Heart left ventricle (tissue), 13 donors: ENCODE measurements at regions not wholly inside any gene's neighbourhood (a gene's known extent, or its start where the extent isn't known, plus 50 kb on each side); places are given as distances from the start of the nearest gene placed in this dataset.

Experiments
- CTCF ChIP-seq, 12 donors: fragments of 200-600 bp; sonication (generic) in 4 of 12; IDR thresholded peaks; one replicate each; pipeline versions ENCODE4 v1.5.0 to v1.8.0; 2018 to 2022; ENCODE audit warnings: antibody characterized with exemption in 12 of 12, mild to moderate bottlenecking in 5 of 12
- POLR2A ChIP-seq, 2 donors: fragments of 450-650 bp; IDR thresholded peaks; one replicate each; pipeline ENCODE4 v1.6.1; 2017; ENCODE audit warnings: antibody characterized with exemption in 2 of 2, mild to moderate bottlenecking in 2 of 2, moderate library complexity in 2 of 2
- donor health status: ischemic (EF 13 %, LVEDD 7.1; RV severe dilation, severe dysfunction).
- donor health status: DM: no; HTN: yes; CAD: no.
- donor health status: DM: no; HTN: no; CAD: no.
- donor health status: ischemic (EF 25% LVEDD 6.9; RV normal size, moderate dysfunction).
- donor health status: ischemic (EF 25% LVEDD 5.7; RV mildly dilated, moderate dysfunction).
- donor health status: ischemic (EF 35%, LVEDD 5.7; RV mildly dilated, moderate dysfunction).
- donor health status: nonischemic (EF 11% LVEDD 7.7; RV severe dilation, severe dysfunction).
- donor health status: DM: yes; HTN: yes; CAD: no.
- donor health status: PGD.
- donor health status: ischemic (EF 29% LVEDD 5.4; RV normal size, mild dysfunction).
- donor health status: nonischemic (EF 23%, LVEDD 6.1; RV moderate dilation, normal function).

- TF ChIP-seq CTCF (IDR thresholded peaks at IDR 0.05): no peak
- TF ChIP-seq POLR2A (IDR thresholded peaks at IDR 0.05): no peak
These were observed 183.5 kb upstream of the ANKFN1 start for GRCh38 chr17:55969562-55970324.
